Sigmoid colon (tissue), 4 donors: ENCODE measurements at regions not wholly inside any gene's neighbourhood (a gene's known extent, or its start where the extent isn't known, plus 50 kb on each side); places are given as distances from the start of the nearest gene placed in this dataset.
"Not testable (repeated sequence)": the region's sequence is repeated elsewhere in the genome, so short reads cannot be mapped to it uniquely, and the experiment has no call there.

Source experiments
- EP300 ChIP-seq, 4 donors: sonication (generic); formaldehyde crosslinking; IDR thresholded peaks; one replicate each; pipeline ENCODE4 v1.6.1; 2017; ENCODE audit warnings: antibody characterized with exemption in 4 of 4
- POLR2A ChIP-seq, 2 donors: fragments of 450-650 bp; IDR thresholded peaks; one replicate each; pipeline ENCODE4 v1.6.1; 2016; ENCODE audit warnings: antibody characterized with exemption in 2 of 2, mild to moderate bottlenecking in 2 of 2, moderate library complexity in 2 of 2
- POLR2AphosphoS5 ChIP-seq, 4 donors: sonication (generic); formaldehyde crosslinking; IDR thresholded peaks; one replicate each; pipeline ENCODE4 v1.6.1; 2017; ENCODE audit warnings: antibody characterized with exemption in 4 of 4
- TF ChIP-seq, protein P1 (sequence below), 4 experiments: fragments of 450-650 bp in 3 of 4; fragments of 200-600 bp in 1 of 4; IDR thresholded peaks; one replicate each; pipeline ENCODE4 v1.5.1; 2016 to 2019; ENCODE audit warnings: antibody characterized with exemption in 4 of 4, mild to moderate bottlenecking in 3 of 4, moderate library complexity in 2 of 4

- TF ChIP-seq, protein P1, sequence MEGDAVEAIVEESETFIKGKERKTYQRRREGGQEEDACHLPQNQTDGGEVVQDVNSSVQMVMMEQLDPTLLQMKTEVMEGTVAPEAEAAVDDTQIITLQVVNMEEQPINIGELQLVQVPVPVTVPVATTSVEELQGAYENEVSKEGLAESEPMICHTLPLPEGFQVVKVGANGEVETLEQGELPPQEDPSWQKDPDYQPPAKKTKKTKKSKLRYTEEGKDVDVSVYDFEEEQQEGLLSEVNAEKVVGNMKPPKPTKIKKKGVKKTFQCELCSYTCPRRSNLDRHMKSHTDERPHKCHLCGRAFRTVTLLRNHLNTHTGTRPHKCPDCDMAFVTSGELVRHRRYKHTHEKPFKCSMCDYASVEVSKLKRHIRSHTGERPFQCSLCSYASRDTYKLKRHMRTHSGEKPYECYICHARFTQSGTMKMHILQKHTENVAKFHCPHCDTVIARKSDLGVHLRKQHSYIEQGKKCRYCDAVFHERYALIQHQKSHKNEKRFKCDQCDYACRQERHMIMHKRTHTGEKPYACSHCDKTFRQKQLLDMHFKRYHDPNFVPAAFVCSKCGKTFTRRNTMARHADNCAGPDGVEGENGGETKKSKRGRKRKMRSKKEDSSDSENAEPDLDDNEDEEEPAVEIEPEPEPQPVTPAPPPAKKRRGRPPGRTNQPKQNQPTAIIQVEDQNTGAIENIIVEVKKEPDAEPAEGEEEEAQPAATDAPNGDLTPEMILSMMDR (IDR thresholded peaks at IDR 0.05), result not testable (repeated sequence)
- TF ChIP-seq POLR2A, EP300, POLR2AphosphoS5 (IDR thresholded peaks at IDR 0.05): not testable (repeated sequence)
Observed at GRCh38 chr1:94751483-94751882, 68.7 kb upstream of the SLC44A3 start.
